ENCODE measurements at regions not wholly inside any gene's neighbourhood (a gene's known extent, or its start where the extent isn't known, plus 50 kb on each side); places are given as distances from the start of the nearest gene placed in this dataset.
A peak's percentile ranks its signal among the peaks of the same experiment; 100 is the strongest.

- DNase-seq (ENCODE audit: insufficient read length, low spot score) = no peak
- TF ChIP-seq POLR2A (IDR thresholded peaks at IDR 0.05; ENCODE audit: low read depth, low read length) = no peak
- FAIRE-seq = no peak
Measured at GRCh38 chr16:17853958-17854357, 383.2 kb upstream of the XYLT1 start.

GRCh38 chr16:17852977-17853702 is 382.4 kb upstream of the XYLT1 start:
- no peak for DNase-seq (ENCODE audit: insufficient read length, low spot score)
- no peak for TF ChIP-seq POLR2A (IDR thresholded peaks at IDR 0.05; ENCODE audit: low read depth, low read length)

GRCh38 chr16:17850581-17851250 is 380.0 kb upstream of the XYLT1 start:
- FAIRE-seq (no peak), DNase-seq (ENCODE audit: insufficient read length, low spot score) (no peak)
- no peak for TF ChIP-seq POLR2A (IDR thresholded peaks at IDR 0.05; ENCODE audit: low read depth, low read length)

More at GRCh38 chr16:17852977-17853702, 382.4 kb upstream of the XYLT1 start:
- no peak for FAIRE-seq

GRCh38 chr16:17847234-17847795 is 376.6 kb upstream of the XYLT1 start:
- no peak for TF ChIP-seq POLR2A (IDR thresholded peaks at IDR 0.05; ENCODE audit: low read depth, low read length)
- DNase-seq (ENCODE audit: insufficient read length, low spot score) (no peak), FAIRE-seq (no peak)

GRCh38 chr16:17846030-17846429 is 375.3 kb upstream of the XYLT1 start:
- TF ChIP-seq POLR2A (IDR thresholded peaks at IDR 0.05; ENCODE audit: low read depth, low read length) = no peak
- FAIRE-seq = no peak
- DNase-seq (ENCODE audit: insufficient read length, low spot score) = no peak

GRCh38 chr16:17845031-17845430 is 374.3 kb upstream of the XYLT1 start:
- FAIRE-seq (no peak), DNase-seq (ENCODE audit: insufficient read length, low spot score) (no peak)
- TF ChIP-seq POLR2A (IDR thresholded peaks at IDR 0.05; ENCODE audit: low read depth, low read length) = no peak

GRCh38 chr16:17843905-17844304 is 373.1 kb upstream of the XYLT1 start:
- no peak for FAIRE-seq
- DNase-seq (ENCODE audit: insufficient read length, low spot score) = no peak
- no peak for TF ChIP-seq POLR2A (IDR thresholded peaks at IDR 0.05; ENCODE audit: low read depth, low read length)

GRCh38 chr16:17839907-17840306 is 369.1 kb upstream of the XYLT1 start:
- TF ChIP-seq POLR2A (IDR thresholded peaks at IDR 0.05; ENCODE audit: low read depth, low read length) = no peak
- DNase-seq (ENCODE audit: insufficient read length, low spot score) (no peak), FAIRE-seq (no peak)

GRCh38 chr16:17839272-17839671 is 368.5 kb upstream of the XYLT1 start:
- FAIRE-seq (no peak), DNase-seq (ENCODE audit: insufficient read length, low spot score) (no peak)
- no peak for TF ChIP-seq POLR2A (IDR thresholded peaks at IDR 0.05; ENCODE audit: low read depth, low read length)

GRCh38 chr16:17836868-17837602 is 366.3 kb upstream of the XYLT1 start:
- FAIRE-seq = no peak
- TF ChIP-seq POLR2A (IDR thresholded peaks at IDR 0.05; ENCODE audit: low read depth, low read length) = no peak
- peak; percentile 44 for DNase-seq (ENCODE audit: insufficient read length, low spot score)

- TF ChIP-seq POLR2A (IDR thresholded peaks at IDR 0.05; ENCODE audit: low read depth, low read length) = no peak
- FAIRE-seq = no peak
- no peak for DNase-seq (ENCODE audit: insufficient read length, low spot score)
Measured at GRCh38 chr16:17835118-17835876, 364.5 kb upstream of the XYLT1 start.

- DNase-seq (ENCODE audit: insufficient read length, low spot score) (no peak), FAIRE-seq (no peak)
- no peak for TF ChIP-seq POLR2A (IDR thresholded peaks at IDR 0.05; ENCODE audit: low read depth, low read length)
Measured at GRCh38 chr16:17832738-17833137, 362.0 kb upstream of the XYLT1 start.

GRCh38 chr16:17831330-17831729 is 360.6 kb upstream of the XYLT1 start:
- TF ChIP-seq POLR2A (IDR thresholded peaks at IDR 0.05; ENCODE audit: low read depth, low read length) = no peak
- no peak for FAIRE-seq
- DNase-seq (ENCODE audit: insufficient read length, low spot score) = no peak

Data from H54 (cell line).